Fibroblast of skin of left quadriceps (primary cell): ENCODE measurements at regions not wholly inside any gene's neighbourhood (a gene's known extent, or its start where the extent isn't known, plus 50 kb on each side); places are given as distances from the start of the nearest gene placed in this dataset.

Experiments
- DNase-seq, 2 experiments: peaks; one replicate each; pipeline ENCODE4 v3.0.0-alpha.2; 2013; ENCODE audit warnings: low read depth in 2 of 2

- no peak for DNase-seq
Observed at GRCh38 chr5:81914696-81915095, 57.1 kb upstream of the ATG10 start.

- no peak for DNase-seq
Observed at GRCh38 chr5:81912933-81913332, 58.9 kb upstream of the ATG10 start.

- no peak for DNase-seq
Observed at GRCh38 chr5:81909677-81910076, 62.1 kb upstream of the ATG10 start.

- no peak for DNase-seq
Observed at GRCh38 chr5:81908771-81909170, 63.1 kb upstream of the ATG10 start.

GRCh38 chr5:81908044-81908443, 63.8 kb upstream of the ATG10 start:
- DNase-seq: no peak

- no peak for DNase-seq
Observed at GRCh38 chr5:81907012-81907635, 64.7 kb upstream of the ATG10 start.

- DNase-seq: no peak
Observed at GRCh38 chr5:81906086-81906485, 65.7 kb upstream of the ATG10 start.

- DNase-seq: no peak
Observed at GRCh38 chr5:81904861-81905260, 67.0 kb upstream of the ATG10 start.

GRCh38 chr5:81904166-81904565, 67.7 kb upstream of the ATG10 start:
- no peak for DNase-seq

GRCh38 chr5:81901586-81901985, 70.2 kb upstream of the ATG10 start:
- no peak for DNase-seq

GRCh38 chr5:81899123-81899522, 72.7 kb upstream of the ATG10 start:
- no peak for DNase-seq

GRCh38 chr5:81898403-81898802, 73.4 kb upstream of the ATG10 start:
- DNase-seq: no peak

GRCh38 chr5:81896764-81897163, 75.1 kb upstream of the ATG10 start:
- peak; percentile 6 to 14 for DNase-seq

GRCh38 chr5:81895307-81895706, 76.5 kb upstream of the ATG10 start:
- no peak for DNase-seq

- no peak for DNase-seq
Observed at GRCh38 chr5:81893961-81894360, 77.9 kb upstream of the ATG10 start.

GRCh38 chr5:81884871-81885270, 87.0 kb upstream of the ATG10 start:
- no peak for DNase-seq

GRCh38 chr5:81883371-81883770, 88.5 kb upstream of the ATG10 start:
- DNase-seq: no peak

- no peak for DNase-seq
Observed at GRCh38 chr5:81881595-81881994, 90.2 kb upstream of the ATG10 start.

- no peak for DNase-seq
Observed at GRCh38 chr5:81879936-81880335, 91.9 kb upstream of the ATG10 start.

- DNase-seq: no peak
Observed at GRCh38 chr5:81878333-81878732, 93.5 kb upstream of the ATG10 start.

GRCh38 chr5:81866994-81867393, 104.8 kb upstream of the ATG10 start:
- DNase-seq: no peak

GRCh38 chr5:81860778-81861177, 109.9 kb upstream of the SSBP2 start:
- no peak for DNase-seq

GRCh38 chr5:81859624-81860023, 108.7 kb upstream of the SSBP2 start:
- DNase-seq: peak; percentile 56 to 67
